ENCODE measurements at regions not wholly inside any gene's neighbourhood (a gene's known extent, or its start where the extent isn't known, plus 50 kb on each side); places are given as distances from the start of the nearest gene placed in this dataset.

GRCh38 chr1:194184974-194185373 is 998.6 kb upstream of the B3GALT2 start:
- DNase-seq = no peak

GRCh38 chr1:194184425-194184824 is 998.0 kb upstream of the B3GALT2 start:
- no peak for DNase-seq

GRCh38 chr1:194181845-194182244 is 995.4 kb upstream of the B3GALT2 start:
- DNase-seq = no peak

- no peak for DNase-seq
These were observed 989.8 kb upstream of the B3GALT2 start for GRCh38 chr1:194176212-194176611.

DNA sequence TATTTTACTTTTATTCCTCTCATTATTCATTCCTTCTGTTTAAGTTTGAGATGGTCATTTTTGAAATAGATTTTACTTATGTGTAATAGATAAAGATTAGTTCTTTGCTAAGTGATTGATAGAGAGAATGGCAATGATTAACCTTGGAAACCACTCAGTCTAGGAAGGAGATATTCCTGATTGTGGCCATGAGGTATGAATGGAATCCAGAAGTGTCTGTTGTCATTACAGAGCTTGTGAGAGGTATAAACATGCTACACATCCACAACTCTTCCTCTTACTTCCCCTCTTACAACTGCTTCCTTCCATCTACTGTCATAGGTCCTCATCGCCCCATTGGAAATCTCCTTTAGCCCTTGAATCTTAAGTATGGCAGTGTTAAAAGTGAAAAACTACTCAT is 988.8 kb upstream of the B3GALT2 start:
- DNase-seq = no peak

DNA sequence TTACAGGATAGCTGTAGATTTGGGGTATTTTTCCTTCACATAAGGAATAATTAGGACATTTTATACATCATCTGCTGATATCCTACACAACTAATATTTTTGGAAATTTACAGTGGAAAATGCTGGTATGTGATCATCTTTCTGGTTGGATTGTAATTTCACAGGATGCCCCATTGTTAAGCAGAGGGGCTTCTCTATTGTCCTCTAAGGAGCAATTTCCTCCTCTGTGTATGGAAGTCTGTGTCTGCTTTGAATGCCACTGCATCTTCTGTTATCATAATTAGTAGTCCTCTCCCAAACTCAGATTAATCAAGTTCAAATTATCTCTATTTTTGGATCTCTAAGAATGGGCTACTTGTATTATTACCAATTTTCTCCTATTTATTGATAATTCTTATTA is 988.1 kb upstream of the B3GALT2 start:
- no peak for DNase-seq

DNA sequence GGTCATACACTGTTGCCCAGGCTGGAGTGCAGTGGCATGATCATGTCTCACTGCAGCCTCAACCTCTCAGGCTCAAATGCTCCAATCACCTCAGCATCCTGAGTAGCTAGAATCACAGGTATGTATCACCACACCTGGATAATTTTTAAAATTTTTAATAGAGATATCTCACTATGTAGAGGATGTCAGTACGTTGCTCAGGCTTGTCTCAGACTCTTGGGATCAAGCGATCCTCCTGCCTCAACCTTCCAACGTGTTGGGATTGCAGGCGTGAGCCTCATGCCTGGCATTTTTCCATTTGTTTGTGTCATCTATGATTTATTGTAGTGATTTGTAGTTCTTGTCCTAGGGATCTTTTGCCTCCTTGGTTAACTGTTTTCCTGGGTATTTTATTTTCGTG is 985.2 kb upstream of the B3GALT2 start:
- DNase-seq = no peak

GRCh38 chr1:194167956-194168640 is 981.7 kb upstream of the B3GALT2 start:
- DNase-seq = no peak

DNA sequence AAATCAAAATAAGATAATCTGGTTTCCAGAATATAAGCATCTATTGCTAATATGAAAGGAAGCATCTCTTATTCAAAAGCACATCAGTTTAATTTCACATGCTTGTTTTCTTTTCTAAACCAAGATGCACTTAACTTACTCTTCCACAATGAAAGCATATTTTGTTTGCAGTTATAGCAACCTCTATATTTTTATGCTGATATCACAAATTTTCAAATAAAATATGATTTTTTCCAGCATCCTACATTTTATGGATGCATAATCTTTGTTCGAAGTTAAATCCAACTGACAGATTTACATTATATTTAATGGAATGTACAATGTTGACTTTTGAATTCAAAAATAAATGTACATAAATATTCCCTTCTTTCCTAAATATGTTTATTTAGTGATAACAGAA is 978.3 kb upstream of the B3GALT2 start:
- no peak for DNase-seq

DNA sequence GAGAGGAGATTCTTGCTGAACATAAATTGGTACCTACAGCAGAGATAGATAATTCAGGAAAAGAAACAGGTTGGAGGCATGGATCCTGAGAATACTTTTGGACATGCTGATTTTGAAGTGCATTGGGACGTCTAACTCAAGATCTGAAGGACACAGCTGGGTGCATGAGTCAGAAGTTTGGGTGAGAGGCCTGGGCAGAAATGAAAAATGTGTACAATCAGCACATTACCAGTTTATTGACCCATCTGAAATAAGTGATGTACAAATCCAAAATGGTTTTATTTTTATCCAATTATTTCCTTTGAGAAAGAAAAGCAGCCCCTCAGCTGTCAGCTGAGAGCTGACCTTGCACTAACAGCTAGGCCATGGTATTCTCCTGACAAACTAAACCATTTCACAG is 975.2 kb upstream of the B3GALT2 start:
- no peak for DNase-seq

- no peak for DNase-seq
These were observed 973.5 kb upstream of the B3GALT2 start for GRCh38 chr1:194159941-194160340.

DNA sequence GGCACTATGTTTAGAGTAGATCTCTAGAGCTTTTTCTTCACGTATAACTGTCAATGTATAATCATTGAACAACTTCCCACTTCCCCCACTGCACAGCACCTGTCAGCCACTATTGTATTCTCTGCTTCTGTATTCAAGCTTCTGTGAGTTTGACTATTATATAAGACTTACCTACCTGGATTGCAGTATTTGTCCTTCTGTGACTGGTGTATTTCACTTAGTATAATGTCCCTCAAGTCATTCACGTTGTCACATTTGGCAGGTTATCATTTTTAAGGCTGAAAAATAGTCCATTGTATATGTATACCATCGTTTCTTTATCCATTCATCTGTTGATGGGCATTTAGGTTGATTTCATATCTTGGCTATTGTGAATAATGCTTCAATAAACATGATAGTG is 969.5 kb upstream of the B3GALT2 start:
- DNase-seq = no peak

- no peak for DNase-seq
These were observed 964.6 kb upstream of the B3GALT2 start for GRCh38 chr1:194151056-194151455.

DNA sequence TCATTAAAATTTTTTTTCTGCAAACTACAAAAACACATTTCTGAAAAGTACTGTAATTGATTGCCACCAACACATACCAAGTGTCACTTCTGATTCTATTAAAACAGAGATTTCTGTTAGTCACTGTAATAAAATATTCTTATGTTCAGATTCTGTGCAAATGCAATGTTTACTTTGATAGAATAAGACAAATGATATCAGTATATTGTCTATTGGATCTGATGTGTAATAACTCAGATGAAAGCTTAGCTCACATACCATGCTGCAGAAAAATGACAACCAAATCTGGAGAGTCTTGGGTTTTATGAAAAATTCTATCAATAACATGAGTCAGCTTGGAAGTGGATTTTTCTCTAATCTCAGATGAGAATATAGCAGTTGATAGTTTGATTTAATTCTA is 963.8 kb upstream of the B3GALT2 start:
- no peak for DNase-seq

- DNase-seq = no peak
These were observed 946.7 kb upstream of the B3GALT2 start for GRCh38 chr1:194133152-194133551.

GRCh38 chr1:194118086-194118485 is 931.7 kb upstream of the B3GALT2 start:
- no peak for DNase-seq

GRCh38 chr1:194117582-194117981 is 931.2 kb upstream of the B3GALT2 start:
- DNase-seq = no peak

DNA sequence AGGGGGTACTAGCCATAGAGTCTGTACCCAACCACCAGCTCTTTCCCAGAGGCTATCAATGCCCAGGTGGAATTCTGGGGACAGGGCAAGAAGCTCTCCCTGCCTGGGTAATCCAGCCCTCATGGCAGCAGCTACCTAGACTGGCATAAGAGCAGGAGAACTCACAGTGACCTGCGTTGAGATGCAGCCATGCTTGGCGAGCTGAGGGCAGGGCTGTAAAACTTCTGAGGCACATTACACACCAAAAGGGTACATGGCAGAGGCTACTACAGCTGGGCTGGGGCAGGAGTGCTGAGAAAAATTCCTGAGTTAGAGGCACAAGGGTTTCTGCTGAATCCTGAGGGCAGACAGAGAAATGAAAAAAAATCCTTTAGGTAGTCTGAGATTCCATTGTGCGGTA is 927.9 kb upstream of the B3GALT2 start:
- DNase-seq = no peak

DNA sequence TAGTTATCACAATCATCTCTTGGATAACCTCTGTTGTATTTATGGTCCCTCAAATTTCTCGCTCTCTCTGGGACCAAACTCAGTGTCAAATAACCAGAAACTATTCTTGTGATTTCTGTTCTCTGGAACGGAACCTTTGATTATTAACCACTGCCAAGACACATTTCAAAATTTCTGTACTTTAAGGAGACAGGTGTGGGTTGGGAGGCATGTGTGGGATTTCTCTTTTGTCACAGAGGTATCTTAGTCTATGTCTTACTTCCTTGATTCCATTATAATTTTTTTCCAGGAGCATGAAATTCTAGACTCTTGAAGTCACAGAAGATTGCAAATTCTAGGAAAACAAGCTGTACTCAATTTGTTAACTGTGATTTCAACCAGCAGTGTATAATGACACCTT is 919.0 kb upstream of the B3GALT2 start:
- DNase-seq = no peak

DNA sequence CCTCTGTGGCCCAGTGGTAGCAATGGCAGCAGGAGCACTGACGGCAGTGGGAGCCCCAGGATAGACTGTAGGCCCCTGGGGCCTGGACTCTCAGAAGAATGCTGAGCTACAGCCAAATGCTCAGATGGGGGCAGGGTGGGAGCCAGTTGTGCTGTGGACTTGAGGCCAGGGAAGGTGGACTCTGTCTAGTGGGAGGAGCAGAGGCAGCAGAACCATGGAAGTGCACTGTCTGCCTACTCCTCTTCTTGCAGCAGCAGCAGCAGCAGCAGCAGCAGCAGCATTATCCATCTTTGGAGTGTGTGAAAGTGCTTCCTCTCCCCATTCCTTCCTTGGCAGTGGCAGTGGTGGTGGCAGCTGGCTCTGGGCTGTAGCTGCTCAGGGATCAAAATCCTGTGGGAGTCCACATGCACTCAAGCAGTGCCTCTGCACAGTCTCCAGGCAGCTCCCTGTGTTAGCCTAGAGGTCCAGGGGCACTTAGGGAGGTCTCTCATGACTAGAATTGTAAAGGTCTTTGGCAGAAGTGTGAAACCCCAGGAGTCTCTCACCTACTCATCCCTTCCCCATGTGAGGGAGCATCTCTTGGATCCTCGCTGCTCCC is 917.9 kb upstream of the B3GALT2 start:
- no peak for DNase-seq

DNA sequence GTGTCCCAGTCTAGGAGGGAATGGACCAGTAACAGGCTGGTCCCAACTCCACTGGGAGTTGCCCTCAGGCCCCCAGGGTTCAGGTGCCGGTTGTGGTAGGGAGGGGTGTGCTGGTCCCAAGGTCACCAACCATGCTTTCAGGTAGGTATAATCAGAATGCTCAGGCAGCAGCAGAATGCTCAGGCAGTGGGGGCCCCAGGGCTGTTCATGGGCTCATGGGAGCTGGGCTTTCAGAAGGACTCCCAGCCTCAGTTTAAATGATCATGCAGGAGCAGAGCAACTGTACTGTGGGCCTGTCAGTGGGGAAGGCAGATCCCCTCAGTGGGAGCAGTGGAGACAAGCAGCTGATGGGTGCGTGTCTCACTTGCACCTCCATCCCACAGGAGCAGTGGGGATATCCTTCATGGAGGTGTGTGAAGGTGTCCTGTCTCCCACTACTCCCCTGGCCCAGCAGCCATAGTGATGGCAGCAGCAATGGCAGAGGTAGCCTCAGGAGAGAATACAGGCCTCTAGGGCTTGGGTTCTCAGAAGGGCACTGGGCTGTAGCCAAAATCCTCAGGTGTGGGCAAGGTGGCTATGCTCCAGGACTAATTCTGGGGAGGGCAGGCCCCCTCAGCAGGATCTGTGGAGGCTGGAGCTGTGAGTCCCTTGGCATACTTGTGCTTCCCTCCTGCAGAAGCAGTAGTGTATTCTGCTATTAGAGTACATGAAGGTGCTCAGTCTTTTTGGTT is 917.3 kb upstream of the B3GALT2 start:
- DNase-seq = no peak

DNA sequence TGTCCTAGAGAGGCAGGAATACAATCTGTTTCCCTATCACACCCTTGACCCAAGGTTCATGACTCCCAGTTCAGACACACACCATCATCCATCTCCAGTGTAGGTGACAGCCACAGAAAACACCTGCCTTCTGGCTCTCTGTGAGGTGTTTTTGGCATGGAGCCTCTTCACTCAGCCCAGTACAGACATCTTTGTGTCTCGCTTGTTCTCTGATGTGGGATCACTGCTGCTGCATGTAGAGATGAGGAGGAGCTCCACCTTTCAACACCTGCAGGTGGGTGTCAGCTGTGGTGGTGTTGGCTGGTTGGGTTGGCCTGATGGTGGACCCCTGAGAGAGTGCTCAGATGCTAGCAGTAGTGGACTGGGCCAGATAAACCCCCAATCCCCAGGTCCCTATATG is 916.7 kb upstream of the B3GALT2 start:
- no peak for DNase-seq

DNA sequence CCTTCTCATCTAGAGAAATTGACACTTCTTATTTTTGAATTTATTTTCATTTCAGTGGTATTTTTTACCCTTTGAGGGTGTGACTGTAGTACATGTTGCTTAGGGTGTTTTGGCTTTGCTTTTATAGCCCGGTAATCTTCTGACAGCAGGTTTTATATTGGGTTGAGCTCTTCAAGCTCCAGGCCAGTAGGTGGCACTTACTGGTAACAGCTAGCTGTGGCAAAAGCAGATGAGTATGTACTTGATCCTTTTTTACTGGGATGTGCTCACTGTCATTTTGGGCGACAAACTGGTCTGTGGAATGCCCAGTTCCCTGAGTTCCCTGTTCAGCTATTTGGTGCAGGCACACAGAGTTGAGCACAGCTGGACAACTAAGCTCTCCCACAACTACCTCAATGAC is 916.2 kb upstream of the B3GALT2 start:
- DNase-seq = no peak

GRCh38 chr1:194084755-194085154 is 898.3 kb upstream of the B3GALT2 start:
- DNase-seq = no peak

DNA sequence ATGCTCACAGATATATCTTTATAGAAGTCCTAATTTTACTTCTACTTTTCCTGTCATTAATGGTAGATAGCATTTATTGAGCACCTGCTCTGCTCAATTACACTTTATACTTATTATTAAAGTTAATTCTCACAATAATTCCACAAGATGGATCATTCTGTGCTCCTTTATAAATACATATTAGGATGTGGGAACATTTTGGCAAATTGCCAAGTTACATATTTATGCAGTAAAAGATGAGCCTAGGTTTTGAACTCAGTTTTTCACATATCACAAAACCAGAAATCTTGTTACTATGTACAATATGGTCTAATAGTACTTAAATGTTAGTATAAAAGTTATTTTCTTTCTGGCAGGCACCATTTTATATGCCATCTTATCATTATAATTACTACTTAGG is 895.0 kb upstream of the B3GALT2 start:
- no peak for DNase-seq
